GM13976 (cell line): ENCODE measurements at regions not wholly inside any gene's neighbourhood (a gene's known extent, or its start where the extent isn't known, plus 50 kb on each side); places are given as distances from the start of the nearest gene placed in this dataset.

Experiments used
- DNase-seq: peaks from one replicate; pipeline ENCODE4 v3.0.0; 2012; ENCODE audit warnings: low spot score
- in situ Hi-C: fragments of 300-500 bp; cut with MboI; formaldehyde crosslinking; loops from one replicate; pipeline ENCODE4 v1.12.0; 2022; ENCODE audit warnings: low sequenced_read_pairs, mixed read lengths, inconsistent platforms; ENCODE audit not compliant: unreplicated experiment
- TF ChIP-seq, protein P1 (sequence below): IDR thresholded peaks from 2 replicates; pipeline ENCODE4 v1.5.1; 2012; ENCODE audit warnings: borderline replicate concordance, mild to moderate bottlenecking; ENCODE audit not compliant: insufficient read depth; ENCODE audit errors: extremely low read depth, missing control alignments, control extremely low read depth

DNA sequence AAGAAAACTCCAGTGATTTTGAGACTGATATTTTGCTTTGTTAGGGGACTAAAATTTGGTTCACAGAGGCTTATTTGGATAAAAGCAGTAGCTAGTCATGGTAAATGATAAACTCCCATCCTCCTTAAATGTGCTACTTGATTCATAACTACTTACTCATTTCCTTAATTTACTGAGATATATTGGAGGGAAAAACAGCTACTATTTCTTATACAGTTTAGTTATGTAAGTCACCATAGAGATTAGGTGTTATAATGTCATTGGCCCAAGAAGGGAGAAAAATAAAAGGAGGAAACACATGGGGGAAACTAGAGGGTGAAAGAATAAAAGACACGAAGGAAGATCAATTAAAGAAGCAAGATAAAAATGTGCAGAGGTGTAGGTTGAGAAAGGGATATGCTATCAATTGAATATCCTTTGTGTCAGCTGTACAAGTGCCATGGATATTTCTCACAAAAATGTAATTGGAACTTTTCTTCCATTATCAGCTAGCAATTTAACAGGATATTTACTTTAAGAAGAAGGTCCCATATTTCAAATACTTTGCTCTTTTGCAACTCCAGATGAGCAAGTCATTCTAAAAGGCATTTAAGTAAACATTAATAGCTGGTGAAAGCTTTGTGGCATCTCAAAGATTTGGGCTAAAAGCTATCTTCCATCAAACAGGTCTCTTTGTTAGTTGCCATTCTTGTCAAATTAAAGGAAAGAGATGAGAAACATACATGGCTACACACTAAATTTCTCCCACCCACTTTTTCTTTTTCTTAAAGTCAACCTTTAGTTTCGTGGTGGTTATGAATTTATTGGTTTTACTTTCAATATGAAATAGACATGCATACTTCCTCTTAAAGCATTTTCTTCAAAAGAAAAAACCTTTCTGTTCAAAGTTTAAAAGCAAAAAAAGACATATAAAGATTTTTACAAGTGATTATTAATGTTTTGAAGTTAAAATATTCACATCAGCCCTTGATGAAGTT lies 439.5 kb downstream of the CCER1 start:
- TF ChIP-seq, protein P1, sequence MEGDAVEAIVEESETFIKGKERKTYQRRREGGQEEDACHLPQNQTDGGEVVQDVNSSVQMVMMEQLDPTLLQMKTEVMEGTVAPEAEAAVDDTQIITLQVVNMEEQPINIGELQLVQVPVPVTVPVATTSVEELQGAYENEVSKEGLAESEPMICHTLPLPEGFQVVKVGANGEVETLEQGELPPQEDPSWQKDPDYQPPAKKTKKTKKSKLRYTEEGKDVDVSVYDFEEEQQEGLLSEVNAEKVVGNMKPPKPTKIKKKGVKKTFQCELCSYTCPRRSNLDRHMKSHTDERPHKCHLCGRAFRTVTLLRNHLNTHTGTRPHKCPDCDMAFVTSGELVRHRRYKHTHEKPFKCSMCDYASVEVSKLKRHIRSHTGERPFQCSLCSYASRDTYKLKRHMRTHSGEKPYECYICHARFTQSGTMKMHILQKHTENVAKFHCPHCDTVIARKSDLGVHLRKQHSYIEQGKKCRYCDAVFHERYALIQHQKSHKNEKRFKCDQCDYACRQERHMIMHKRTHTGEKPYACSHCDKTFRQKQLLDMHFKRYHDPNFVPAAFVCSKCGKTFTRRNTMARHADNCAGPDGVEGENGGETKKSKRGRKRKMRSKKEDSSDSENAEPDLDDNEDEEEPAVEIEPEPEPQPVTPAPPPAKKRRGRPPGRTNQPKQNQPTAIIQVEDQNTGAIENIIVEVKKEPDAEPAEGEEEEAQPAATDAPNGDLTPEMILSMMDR, result no peak
- in situ Hi-C loops, result no loop called here
- peak; percentile 14 for DNase-seq

DNA sequence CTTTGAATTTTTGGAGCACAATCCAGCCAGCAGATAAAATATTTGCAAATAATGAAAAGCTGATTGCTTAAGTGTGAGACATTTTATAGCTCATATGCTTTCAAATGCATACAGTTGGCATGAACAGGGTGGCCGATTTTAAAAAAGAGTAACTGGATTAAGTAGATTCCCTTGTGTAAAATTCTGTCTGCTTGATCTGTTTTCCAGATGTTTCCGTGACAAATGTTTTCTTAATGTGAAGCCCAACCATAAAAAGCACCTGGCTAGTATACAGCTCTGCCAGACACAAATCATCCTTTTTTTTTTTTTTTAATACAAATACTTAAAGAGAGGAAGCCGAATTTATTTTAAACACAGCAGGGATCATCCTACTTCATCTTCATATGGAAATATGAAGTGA lies 440.7 kb downstream of the CCER1 start:
- in situ Hi-C loops, result no loop called here
- TF ChIP-seq, protein P1, result no peak
- DNase-seq, result no peak

DNA sequence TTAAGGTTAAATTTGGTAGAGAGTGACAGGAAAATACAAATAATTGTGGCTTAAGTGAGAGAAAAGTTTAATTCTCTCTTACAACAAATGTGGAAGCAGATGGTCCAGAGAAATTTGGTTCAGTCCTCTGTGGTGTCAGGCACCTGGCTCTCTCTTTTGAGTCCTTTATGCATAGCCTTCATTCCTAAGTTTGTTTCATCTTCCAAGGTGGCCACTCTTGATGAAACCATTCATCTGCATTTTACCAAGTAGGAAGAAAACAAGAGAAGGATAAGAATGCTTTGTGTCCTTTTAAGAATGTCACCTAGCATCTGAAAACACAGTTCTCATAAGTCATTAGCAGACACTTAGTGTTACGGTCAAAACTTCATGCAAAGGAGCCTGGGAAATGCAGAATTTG lies 442.5 kb downstream of the CCER1 start:
- TF ChIP-seq, protein P1, result no peak
- in situ Hi-C loops, result no loop called here
- DNase-seq, result no peak

DNA sequence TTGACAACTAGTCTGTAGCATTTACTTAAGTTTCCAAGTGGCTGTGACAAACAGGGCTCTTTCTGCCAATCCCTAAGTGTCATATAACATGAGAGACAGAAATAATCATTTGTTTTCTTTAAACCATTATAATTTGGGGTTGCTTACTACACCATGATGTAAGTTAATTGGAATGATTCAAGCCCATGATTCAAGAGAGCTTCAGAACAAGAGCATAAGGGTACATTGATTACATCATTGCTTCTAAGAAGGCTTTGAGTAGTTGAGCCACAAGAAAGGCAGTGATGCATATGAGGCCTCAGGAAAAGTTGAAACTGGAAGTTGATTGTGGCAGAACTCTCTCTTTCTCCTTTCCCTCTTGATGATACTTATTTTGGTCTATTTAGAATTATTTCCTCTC lies 444.0 kb downstream of the CCER1 start:
- in situ Hi-C loops, result no loop called here
- TF ChIP-seq, protein P1, result no peak

DNA sequence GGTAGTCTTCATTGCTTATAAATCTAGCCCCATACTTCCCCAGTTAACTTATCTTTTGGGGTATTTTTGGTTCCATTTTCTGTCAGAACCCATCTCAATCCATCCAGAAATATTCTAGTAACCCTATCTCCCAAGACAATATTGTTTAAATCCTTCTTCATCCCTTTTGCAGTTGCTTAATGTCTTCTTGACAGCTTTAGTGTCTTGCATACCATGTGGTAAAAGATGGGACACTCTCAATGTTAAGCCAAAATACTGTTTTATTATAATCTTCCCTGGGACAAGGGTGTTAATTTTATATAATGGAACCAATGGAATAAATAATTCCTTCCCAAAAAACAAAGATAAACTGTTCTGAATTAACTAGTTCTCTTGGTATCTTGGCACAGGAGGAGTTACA lies 450.2 kb downstream of the CCER1 start:
- in situ Hi-C loops, result no loop called here

More for the DNA sequence above, 444.0 kb downstream of the CCER1 start:
- no peak for DNase-seq

DNA sequence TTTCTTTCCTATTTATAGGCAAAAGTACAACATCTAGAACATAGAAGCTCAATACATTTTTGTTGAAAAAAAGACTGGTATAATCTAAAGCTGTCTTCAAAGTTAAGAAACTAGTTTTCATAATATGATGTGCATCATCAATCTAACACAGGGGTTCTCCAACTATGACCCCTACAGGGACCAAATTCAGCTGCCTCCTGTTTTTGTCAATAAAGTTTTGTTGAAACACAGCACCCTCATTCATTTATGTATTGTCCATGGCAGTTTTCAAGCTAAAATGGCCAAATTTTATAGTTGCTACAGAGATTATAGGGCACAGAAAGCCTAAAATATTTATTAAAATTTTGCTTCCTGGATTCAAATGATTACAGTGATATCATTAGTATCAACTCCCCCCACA lies 452.9 kb downstream of the CCER1 start:
- in situ Hi-C loops, result no loop called here
- TF ChIP-seq, protein P1, result no peak
- DNase-seq, result no peak

More for the DNA sequence above, 450.2 kb downstream of the CCER1 start:
- no peak for DNase-seq
- TF ChIP-seq, protein P1, result no peak
